H7 (cell line): ENCODE measurements at regions not wholly inside any gene's neighbourhood (a gene's known extent, or its start where the extent isn't known, plus 50 kb on each side); places are given as distances from the start of the nearest gene placed in this dataset.
A peak's percentile ranks its signal among the peaks of the same experiment; 100 is the strongest.

Source experiments
- DNase-seq: peaks from one replicate; pipeline ENCODE4 v3.0.0; 2012
- H3K27me3 ChIP-seq: 2 replicates; pipeline ENCODE4 v1.6.0; 2011; ENCODE audit warnings: mild to moderate bottlenecking, low read length; ENCODE audit not compliant: control insufficient read depth, insufficient read depth
- H3K36me3 ChIP-seq: replicated peaks from 2 replicates; pipeline ENCODE4 v1.5.1; 2011; ENCODE audit warnings: low read length; ENCODE audit not compliant: control insufficient read depth, insufficient read depth
- H3K4me3 ChIP-seq: 2 replicates; pipeline ENCODE4 v1.5.1; 2011; ENCODE audit warnings: low read depth, mild to moderate bottlenecking, control low read depth, low read length, moderate library complexity; ENCODE audit not compliant: insufficient read depth

- peak; percentile 84 for DNase-seq
- Histone ChIP-seq H3K27me3 (no peaks in the 10 kb centered on the region; the same call in 1 of the 2 replicates), H3K36me3 (no peaks in the 10 kb centered on the region), H3K4me3 (peak overlapping the region; percentile 20; the same call in 1 of the 2 replicates)
Observed at GRCh38 chr14:89040460-89041256, 216.2 kb downstream of the TTC8 start.

- no peak for DNase-seq
- Histone ChIP-seq H3K27me3 (no peaks in the 10 kb centered on the region; the same call in 1 of the 2 replicates), H3K36me3 (no peaks in the 10 kb centered on the region), H3K4me3 (no peak overlapping the region)
Observed at GRCh38 chr14:89041257-89041582, 216.8 kb downstream of the TTC8 start.

- no peak for DNase-seq
- no peak overlapping the region for H3K4me3 ChIP-seq
- no peaks in the 10 kb centered on the region; the same call in 1 of the 2 replicates for H3K27me3 ChIP-seq
- H3K36me3 ChIP-seq = no peaks in the 10 kb centered on the region
Observed at GRCh38 chr14:89042021-89042420, 217.6 kb downstream of the TTC8 start.

DNA sequence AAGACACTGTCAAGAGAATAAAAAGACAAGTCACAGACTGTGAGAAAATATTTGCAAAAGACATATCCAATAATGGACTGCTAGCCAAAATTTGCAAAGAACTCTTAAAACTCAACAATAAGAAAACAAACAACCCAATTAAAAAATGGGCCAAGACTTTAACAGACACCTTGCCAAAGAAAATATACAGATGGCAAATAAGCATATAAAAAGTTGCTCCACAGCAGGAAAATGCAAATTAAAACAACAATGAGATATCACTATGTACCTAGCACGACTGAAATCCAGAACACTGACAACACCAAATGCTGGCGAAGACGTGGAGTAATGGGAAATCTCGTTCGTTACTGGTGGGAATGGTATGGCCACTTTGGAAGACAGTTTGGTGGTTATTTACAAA is 228.9 kb downstream of the TTC8 start:
- no peak overlapping the region for H3K4me3 ChIP-seq
- no peaks in the 10 kb centered on the region for H3K36me3 ChIP-seq
- no peaks in the 10 kb centered on the region for H3K27me3 ChIP-seq
- DNase-seq = no peak

DNA sequence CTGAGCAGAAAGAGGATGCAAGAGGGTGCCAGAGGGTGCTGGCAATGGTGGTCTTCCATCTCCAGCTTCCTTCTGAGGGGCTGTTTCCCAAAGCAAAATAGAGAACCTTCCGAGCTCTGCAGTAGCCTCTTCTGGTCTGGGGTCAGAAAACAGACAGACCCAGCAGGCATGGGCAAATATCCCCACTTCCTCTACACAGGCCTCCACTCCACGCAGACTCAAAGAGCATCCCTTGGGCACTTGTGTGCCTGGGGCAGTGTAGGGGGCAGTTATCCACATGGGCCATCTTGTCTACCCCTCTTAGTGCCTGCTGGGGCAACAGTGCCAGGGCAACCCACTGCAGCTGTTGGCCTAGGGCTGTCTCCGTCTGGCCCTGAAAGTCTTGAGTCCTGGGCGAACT is 231.9 kb downstream of the TTC8 start:
- Histone ChIP-seq H3K36me3 (no peaks in the 10 kb centered on the region), H3K4me3 (no peak overlapping the region), H3K27me3 (no peaks in the 10 kb centered on the region)
- DNase-seq = no peak

GRCh38 chr14:89058697-89059096 is 234.2 kb downstream of the TTC8 start:
- no peaks in the 10 kb centered on the region for H3K36me3 ChIP-seq
- no peak overlapping the region for H3K4me3 ChIP-seq
- no peaks in the 10 kb centered on the region for H3K27me3 ChIP-seq
- DNase-seq = no peak

- DNase-seq = no peak
- Histone ChIP-seq H3K4me3 (no peak overlapping the region), H3K27me3 (no peaks in the 10 kb centered on the region), H3K36me3 (no peaks in the 10 kb centered on the region)
Observed at GRCh38 chr14:89060191-89060590, 235.7 kb downstream of the TTC8 start.

GRCh38 chr14:89061696-89062095 is 237.2 kb downstream of the TTC8 start:
- Histone ChIP-seq H3K4me3 (no peak overlapping the region), H3K27me3 (no peaks in the 10 kb centered on the region), H3K36me3 (no peaks in the 10 kb centered on the region)
- no peak for DNase-seq

DNA sequence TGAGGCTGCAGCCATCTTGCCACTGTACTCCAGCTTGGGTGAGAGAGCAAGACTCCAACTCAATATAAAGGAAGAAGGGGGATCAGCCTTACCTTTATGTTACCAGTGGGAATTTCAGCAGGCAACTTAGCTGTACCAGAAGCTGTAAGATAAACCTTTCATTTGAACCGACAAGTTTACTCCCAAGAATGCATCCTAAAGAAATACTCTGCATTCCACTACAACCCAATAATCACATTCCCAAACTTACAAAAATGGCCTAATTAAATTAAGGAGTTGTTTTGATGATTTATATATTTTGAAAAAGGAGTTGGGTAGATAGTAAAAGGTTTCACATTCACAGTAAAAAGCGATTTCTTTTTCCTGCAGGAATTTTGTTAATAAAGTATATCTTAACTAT is 241.4 kb downstream of the TTC8 start:
- H3K36me3 ChIP-seq = no peaks in the 10 kb centered on the region
- H3K27me3 ChIP-seq = no peaks in the 10 kb centered on the region
- H3K4me3 ChIP-seq = no peak overlapping the region
- no peak for DNase-seq

- peak; percentile 8 for DNase-seq
- H3K36me3 ChIP-seq = no peaks in the 10 kb centered on the region
- no peak overlapping the region for H3K4me3 ChIP-seq
- H3K27me3 ChIP-seq = no peaks in the 10 kb centered on the region
Observed at GRCh38 chr14:89067293-89067972, 243.0 kb downstream of the TTC8 start.

GRCh38 chr14:89078021-89078795 is 253.8 kb downstream of the TTC8 start:
- no peak for DNase-seq
- H3K4me3 ChIP-seq = no peak overlapping the region
- H3K27me3 ChIP-seq = no peaks in the 10 kb centered on the region; the same call in none of the 2 replicates
- H3K36me3 ChIP-seq = no peaks in the 10 kb centered on the region

DNA sequence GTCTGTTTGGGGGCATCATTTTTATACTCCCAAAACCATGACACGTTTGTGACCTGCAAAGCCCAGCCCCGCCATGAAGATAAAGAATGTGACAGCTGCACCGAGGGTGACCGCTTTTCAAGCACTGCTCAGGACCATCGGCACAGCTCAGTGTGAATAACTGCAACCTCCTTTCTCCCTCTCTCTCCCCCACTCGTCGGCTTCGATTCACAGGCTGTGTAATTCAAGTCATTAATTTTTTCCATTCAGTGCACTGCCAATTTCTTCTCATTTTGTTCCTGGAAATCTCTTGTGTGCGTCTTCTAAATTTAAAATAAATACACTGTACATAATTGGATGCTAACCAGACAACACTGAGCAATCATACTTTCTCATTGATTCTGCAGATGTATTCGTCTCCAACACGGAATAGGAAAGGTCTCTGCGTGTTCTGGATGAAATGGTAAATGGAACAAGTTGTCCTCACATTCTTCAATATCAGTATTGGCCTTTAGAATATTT is 260.8 kb downstream of the TTC8 start:
- Histone ChIP-seq H3K4me3 (no peak overlapping the region), H3K27me3 (no peaks in the 10 kb centered on the region; the same call in 1 of the 2 replicates), H3K36me3 (no peaks in the 10 kb centered on the region)
- DNase-seq = no peak

DNA sequence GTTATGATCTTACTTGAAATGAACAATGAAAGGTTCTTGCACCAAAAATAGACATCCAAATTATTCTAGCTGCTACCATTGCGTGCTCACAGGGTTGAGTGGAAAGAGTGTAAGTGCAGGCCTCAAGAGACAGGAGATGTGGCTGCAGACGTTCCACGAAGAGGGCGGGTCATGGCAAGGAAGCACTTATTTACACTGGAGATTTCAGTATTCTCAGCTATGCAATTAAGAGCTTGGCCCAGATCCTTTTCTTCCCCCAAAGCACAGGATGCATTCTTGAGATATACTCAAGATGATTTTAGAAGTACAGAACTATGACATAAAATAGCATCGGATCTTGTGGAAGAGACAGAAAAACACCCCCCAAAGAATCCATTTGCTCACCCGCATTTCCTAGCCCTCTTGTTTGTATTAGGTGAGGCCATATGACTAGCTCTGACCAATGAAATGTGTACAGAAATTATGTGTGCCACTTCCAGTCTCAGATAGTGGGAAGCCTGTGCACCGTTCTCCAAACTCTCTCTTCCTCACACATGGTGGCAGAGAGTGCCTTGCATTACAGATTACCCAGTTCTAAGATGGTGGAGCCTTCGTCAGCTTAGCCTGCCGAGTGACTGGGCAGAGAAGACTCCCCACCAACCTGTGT is 261.4 kb downstream of the TTC8 start:
- DNase-seq = no peak
- H3K27me3 ChIP-seq = no peaks in the 10 kb centered on the region; the same call in 1 of the 2 replicates
- no peaks in the 10 kb centered on the region for H3K36me3 ChIP-seq
- no peak overlapping the region for H3K4me3 ChIP-seq

DNA sequence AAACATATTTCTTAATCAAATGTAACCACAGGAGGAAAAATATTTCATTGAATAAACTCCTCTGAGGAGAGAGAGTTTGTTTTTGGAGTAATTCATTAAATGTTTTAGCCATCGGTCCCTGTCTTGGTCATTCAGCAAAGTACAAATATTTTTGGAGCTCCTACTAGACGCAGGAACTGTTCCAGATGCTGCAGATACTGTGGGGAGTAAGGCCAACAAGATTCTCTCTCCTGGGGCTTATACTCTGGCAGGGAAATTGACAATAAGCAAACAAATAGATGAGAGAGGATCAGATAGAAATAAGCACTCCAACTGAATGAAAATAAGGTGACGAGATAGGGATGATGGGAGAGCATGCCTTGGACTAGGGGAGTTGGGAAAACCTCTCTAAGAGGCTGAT is 264.1 kb downstream of the TTC8 start:
- no peak for DNase-seq
- Histone ChIP-seq H3K27me3 (no peaks in the 10 kb centered on the region; the same call in 1 of the 2 replicates), H3K4me3 (no peak overlapping the region), H3K36me3 (no peaks in the 10 kb centered on the region)
